Keratinocyte (primary cell): ENCODE measurements at regions not wholly inside any gene's neighbourhood (a gene's known extent, or its start where the extent isn't known, plus 50 kb on each side); places are given as distances from the start of the nearest gene placed in this dataset.

Experiments used
- DNase-seq: peaks from one replicate; pipeline ENCODE4 v3.0.0-alpha.2; 2011; ENCODE audit warnings: low read depth, missing footprints, low spot score
- FAIRE-seq: peaks from 2 replicates; lab custom pipeline; 2011; peaks lifted over from hg19 to GRCh38; lab: Jason Lieb, UNC
- H2AFZ ChIP-seq: 2 replicates; pipeline ENCODE4 v1.6.0; 2012; ENCODE audit warnings: low read length, control low read depth, inconsistent platforms; ENCODE audit not compliant: control insufficient read depth
- H3K27ac ChIP-seq: 2 replicates; pipeline ENCODE4 v1.5.1; 2011; ENCODE audit warnings: low read length; ENCODE audit not compliant: control insufficient read depth, insufficient read depth
- H3K27me3 ChIP-seq: 3 replicates; pipeline ENCODE4 v1.6.0; 2011; ENCODE audit warnings: low read length; ENCODE audit not compliant: control insufficient read depth, insufficient read depth; ENCODE audit errors: extremely low read depth
- H3K36me3 ChIP-seq, 2 experiments: 2 replicates in 1 of 2; 3 replicates in 1 of 2; pipeline ENCODE4 v1.5.1; 2011; ENCODE audit warnings: low read length in 2 of 2, mild to moderate bottlenecking in 1 of 2; ENCODE audit not compliant: control insufficient read depth in 2 of 2, insufficient read depth in 2 of 2; ENCODE audit errors: extremely low read depth in 1 of 2
- H3K4me1 ChIP-seq: 3 replicates; pipeline ENCODE4 v1.5.1; 2011; ENCODE audit warnings: low read length; ENCODE audit not compliant: control insufficient read depth, insufficient read depth; ENCODE audit errors: extremely low read depth
- H3K4me2 ChIP-seq: 3 replicates; pipeline ENCODE4 v1.6.0; 2011; ENCODE audit warnings: low read depth, low read length; ENCODE audit not compliant: control insufficient read depth, insufficient read depth; ENCODE audit errors: extremely low read depth
- H3K4me3 ChIP-seq, 3 experiments: fragments of 200-600 bp in 1 of 3; sonication (generic) in 1 of 3; 2 replicates in 2 of 3; 3 replicates in 1 of 3; pipeline ENCODE4 v1.5.1; 2011 to 2016; ENCODE audit warnings: low read length in 3 of 3, mild to moderate bottlenecking in 3 of 3, control low read depth in 2 of 3, inconsistent platforms in 1 of 3, low read depth in 1 of 3, mixed read lengths in 1 of 3, mixed run types in 1 of 3, moderate library complexity in 1 of 3; ENCODE audit not compliant: control insufficient read depth in 2 of 3, insufficient read depth in 2 of 3; ENCODE audit errors: extremely low read depth in 1 of 3
- H3K79me2 ChIP-seq: 2 replicates; pipeline ENCODE4 v1.6.0; 2012; ENCODE audit warnings: low read length; ENCODE audit not compliant: control insufficient read depth, insufficient read depth
- H3K9ac ChIP-seq: 3 replicates; pipeline ENCODE4 v1.6.0; 2011; ENCODE audit warnings: low read length; ENCODE audit not compliant: control insufficient read depth, insufficient read depth; ENCODE audit errors: extremely low read depth
- H3K9me1 ChIP-seq: 3 replicates; pipeline ENCODE4 v1.6.0; 2011; ENCODE audit warnings: low read length; ENCODE audit not compliant: control insufficient read depth, insufficient read depth; ENCODE audit errors: extremely low read depth
- H3K9me3 ChIP-seq: 2 replicates; pipeline ENCODE4 v1.5.1; 2012; ENCODE audit warnings: low read depth, low read length; ENCODE audit not compliant: control insufficient read depth
- H4K20me1 ChIP-seq: 3 replicates; pipeline ENCODE4 v1.6.0; 2011; ENCODE audit warnings: low read length; ENCODE audit not compliant: control insufficient read depth, insufficient read depth; ENCODE audit errors: extremely low read depth
- CTCF ChIP-seq, 3 experiments: IDR thresholded peaks in 1 of 3; conservative IDR thresholded peaks in 1 of 3; optimal IDR thresholded peaks in 1 of 3; 2 replicates in 2 of 3; 3 replicates in 1 of 3; pipeline versions ENCODE3 to v1.5.1; 2011; ENCODE audit warnings: low read length in 3 of 3, mild to moderate bottlenecking in 3 of 3, moderate library complexity in 2 of 3, control low read depth in 1 of 3, inconsistent platforms in 1 of 3; ENCODE audit not compliant: insufficient read depth in 2 of 3; ENCODE audit errors: extremely low read depth in 1 of 3
- EZH2 ChIP-seq: IDR thresholded peaks from one replicate; pipeline ENCODE4 v1.6.1; 2012; ENCODE audit warnings: inconsistent platforms, mild to moderate bottlenecking, low read length, moderate library complexity
- dilution Hi-C: fragments of 300-500 bp; cut with MboI; formaldehyde crosslinking; loops from one replicate; pipeline ENCODE4 v1.7.0; 2020; ENCODE audit warnings: low sequenced_read_pairs; ENCODE audit not compliant: extremely low pct_ligation_motif_present

GRCh38 chr16:29314292-29314934 lies 92.1 kb downstream of the NPIPB11 start:
- H3K27ac ChIP-seq: no peak overlapping the region
- no peaks in the 10 kb centered on the region for H3K27me3 ChIP-seq
- no peaks in the 10 kb centered on the region for H3K9me1 ChIP-seq
- TF ChIP-seq EZH2: no peak
- TF ChIP-seq CTCF (optimal IDR thresholded peaks at IDR 0.05 in 1 of 3, IDR thresholded peaks at IDR 0.05 in 1 of 3, conservative IDR thresholded peaks at IDR 0.05 in 1 of 3; ENCODE audit: extremely low read depth in 1 of 3, insufficient read depth in 2 of 3, low read length in 3 of 3): no peak
- no peak overlapping the region for H3K9ac ChIP-seq
- H3K4me3 ChIP-seq: no peak overlapping the region
- H3K4me1 ChIP-seq: no peaks in the 10 kb centered on the region
- H3K79me2 ChIP-seq: no peaks in the 10 kb centered on the region
- dilution Hi-C loops: no loop called here
- FAIRE-seq (no peak), DNase-seq (no peak)
- no peak overlapping the region for H3K4me2 ChIP-seq
- no peaks in the 10 kb centered on the region for H3K9me3 ChIP-seq
- H3K36me3 ChIP-seq: no peaks in the 10 kb centered on the region
- H2AFZ ChIP-seq: no peak overlapping the region
- no peaks in the 10 kb centered on the region for H4K20me1 ChIP-seq

- H3K9ac ChIP-seq: no peak overlapping the region
- no peak overlapping the region for H2AFZ ChIP-seq
- H3K79me2 ChIP-seq: no peaks in the 10 kb centered on the region
- TF ChIP-seq EZH2 (no peak), CTCF (optimal IDR thresholded peaks at IDR 0.05 in 1 of 3, IDR thresholded peaks at IDR 0.05 in 1 of 3, conservative IDR thresholded peaks at IDR 0.05 in 1 of 3; ENCODE audit: extremely low read depth in 1 of 3, insufficient read depth in 2 of 3, low read length in 3 of 3) (no peak)
- H3K4me3 ChIP-seq: no peak overlapping the region
- dilution Hi-C loops: no loop called here
- no peaks in the 10 kb centered on the region for H3K36me3 ChIP-seq
- DNase-seq (no peak), FAIRE-seq (no peak)
- H3K27me3 ChIP-seq: no peaks in the 10 kb centered on the region
- no peaks in the 10 kb centered on the region for H4K20me1 ChIP-seq
- H3K9me3 ChIP-seq: no peaks in the 10 kb centered on the region
- H3K9me1 ChIP-seq: no peaks in the 10 kb centered on the region
- no peak overlapping the region for H3K27ac ChIP-seq
- H3K4me1 ChIP-seq: no peaks in the 10 kb centered on the region
- no peak overlapping the region for H3K4me2 ChIP-seq
Observed at GRCh38 chr16:29313559-29314048, 92.9 kb downstream of the NPIPB11 start.
